Stimulated activated CD4-positive, alpha-beta T cell treated with anti-CD3 and anti-CD28 coated beads, Interleukin-4, amount 100 ng/mL, for 48 hours (primary cell): ENCODE measurements at regions not wholly inside any gene's neighbourhood (a gene's known extent, or its start where the extent isn't known, plus 50 kb on each side); places are given as distances from the start of the nearest gene placed in this dataset.
"Not testable (repeated sequence)": the region's sequence is repeated elsewhere in the genome, so short reads cannot be mapped to it uniquely, and the experiment has no call there.

ENCODE experiments used
- DNase-seq, 2 donors: peaks; one replicate each; pipeline ENCODE4 v3.0.0-alpha.2; 2020; ENCODE audit warnings: low read depth in 2 of 2

GRCh38 chr10:33477291-33478088, 143.0 kb upstream of the NRP1 start:
- DNase-seq = no peak

DNA sequence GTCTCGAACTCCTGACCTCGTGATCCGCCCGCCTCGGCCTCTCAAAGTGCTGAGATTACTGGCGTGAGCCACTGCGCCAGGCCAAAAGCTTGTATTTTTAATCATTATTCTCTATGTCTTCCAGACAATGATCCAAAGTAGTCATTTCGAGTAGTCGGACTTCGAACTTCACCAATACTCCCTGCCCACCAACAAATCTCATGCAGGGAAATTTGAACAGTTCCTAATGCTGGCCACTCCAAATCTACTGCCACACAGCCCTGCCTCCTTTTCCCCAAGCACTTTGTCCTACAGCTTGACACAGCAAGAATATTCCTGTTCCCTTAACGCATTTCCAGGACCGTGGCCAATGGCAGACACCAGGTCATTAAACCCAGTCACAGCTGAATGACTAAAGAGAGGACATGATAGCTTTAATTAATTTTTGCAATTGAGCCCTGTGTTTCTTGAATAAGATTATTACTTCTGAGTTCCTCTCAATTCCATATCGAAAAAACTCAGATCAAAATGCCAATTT, 142.3 kb upstream of the NRP1 start:
- DNase-seq = no peak

DNA sequence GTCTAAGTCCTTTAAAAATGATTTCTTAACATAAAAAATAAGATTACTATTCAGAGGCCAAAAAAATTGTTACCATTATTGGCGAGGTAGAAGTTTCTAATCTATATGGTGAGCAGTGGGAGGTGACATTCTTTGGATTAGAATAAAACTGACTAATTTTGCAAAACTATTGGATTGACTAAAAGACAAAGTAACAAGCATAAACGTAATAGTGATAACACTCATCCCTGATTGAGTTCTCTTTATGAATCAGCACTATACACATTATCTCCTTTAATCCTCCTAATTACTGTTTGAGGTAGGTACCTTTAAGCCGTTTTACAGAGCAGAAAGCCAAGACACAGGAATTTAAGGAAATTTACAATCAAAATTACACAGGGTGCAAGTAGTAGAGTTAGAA, 139.2 kb upstream of the NRP1 start:
- DNase-seq = no peak

GRCh38 chr10:33468006-33468405, 133.5 kb upstream of the NRP1 start:
- DNase-seq = not testable (repeated sequence)

DNA sequence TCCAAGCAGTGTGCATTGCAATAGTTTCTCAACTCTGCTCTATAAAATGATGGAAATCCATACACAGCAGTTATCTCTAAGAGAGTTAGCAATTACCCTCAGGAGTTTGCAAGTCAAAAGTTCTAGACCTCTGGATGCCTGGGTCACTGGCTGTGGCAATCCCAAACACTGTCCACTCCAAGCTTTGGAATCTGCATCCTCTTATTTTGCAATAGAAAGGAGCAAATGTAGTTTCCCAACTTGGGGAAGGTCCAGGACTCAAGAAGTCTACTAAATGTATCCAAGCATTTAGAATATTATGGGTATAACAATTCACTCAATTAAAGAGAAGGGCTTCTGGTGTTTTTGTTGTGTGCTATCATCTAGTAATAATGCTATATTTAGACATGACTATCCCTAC, 131.3 kb upstream of the NRP1 start:
- DNase-seq = no peak

- DNase-seq = no peak
Measured at GRCh38 chr10:33463011-33463410, 128.5 kb upstream of the NRP1 start.

GRCh38 chr10:33461295-33461640, 126.8 kb upstream of the NRP1 start:
- DNase-seq = no peak

DNA sequence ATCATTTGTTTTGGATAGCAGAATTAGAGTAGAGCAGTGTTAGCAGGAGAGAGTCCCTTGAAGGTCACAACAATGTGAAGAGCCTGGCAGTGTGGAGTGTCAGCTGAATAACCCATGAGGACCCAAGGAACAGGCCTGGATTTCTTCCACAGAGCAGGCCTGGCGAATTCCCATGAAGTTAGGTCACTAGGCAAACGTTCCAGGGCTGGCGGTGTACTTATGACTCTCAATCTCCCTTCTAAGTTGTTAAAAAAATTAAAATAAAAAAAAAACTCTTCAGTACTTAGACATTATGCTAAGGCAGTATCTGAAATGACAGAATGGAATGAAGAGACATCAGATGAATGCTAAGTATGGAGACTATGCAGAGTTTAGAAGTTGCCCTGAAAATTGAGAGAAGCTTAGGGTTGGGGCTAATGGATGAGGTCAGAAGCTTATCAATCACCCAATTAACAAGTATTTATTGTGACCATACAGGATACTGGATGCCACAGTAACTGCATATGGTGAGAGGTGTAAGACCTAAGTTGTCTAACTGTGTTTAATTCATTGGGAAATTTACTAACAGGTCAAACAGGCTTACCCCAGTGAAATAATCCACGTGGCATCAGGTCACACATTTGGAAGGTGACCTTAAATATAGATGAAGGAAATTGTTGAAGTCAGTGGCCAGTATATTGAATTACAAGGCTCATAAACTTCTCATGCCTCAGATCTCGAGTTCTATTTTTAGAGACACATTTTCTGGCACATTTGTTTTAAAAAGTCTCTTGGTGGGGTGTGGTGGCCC, 126.2 kb upstream of the NRP1 start:
- no peak for DNase-seq

DNA sequence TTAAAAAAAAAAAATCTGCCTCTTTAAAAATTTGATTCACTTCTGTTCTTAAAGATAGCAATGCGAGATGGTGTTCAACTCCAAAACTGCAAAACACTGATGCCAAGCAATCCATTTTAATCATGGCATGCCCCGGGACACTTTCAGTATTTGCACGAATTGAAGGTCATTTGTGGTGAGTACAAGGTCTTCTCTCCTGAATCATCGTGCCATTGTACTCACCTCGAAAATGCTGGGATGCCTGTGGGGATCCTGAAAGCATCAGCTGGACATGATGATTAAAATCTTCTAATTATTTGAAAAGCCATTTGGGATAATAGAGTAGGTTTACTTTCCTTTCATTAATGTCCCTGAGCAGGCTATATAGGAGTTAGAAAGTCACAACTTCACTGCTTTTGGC, 125.1 kb upstream of the NRP1 start:
- DNase-seq = no peak

DNA sequence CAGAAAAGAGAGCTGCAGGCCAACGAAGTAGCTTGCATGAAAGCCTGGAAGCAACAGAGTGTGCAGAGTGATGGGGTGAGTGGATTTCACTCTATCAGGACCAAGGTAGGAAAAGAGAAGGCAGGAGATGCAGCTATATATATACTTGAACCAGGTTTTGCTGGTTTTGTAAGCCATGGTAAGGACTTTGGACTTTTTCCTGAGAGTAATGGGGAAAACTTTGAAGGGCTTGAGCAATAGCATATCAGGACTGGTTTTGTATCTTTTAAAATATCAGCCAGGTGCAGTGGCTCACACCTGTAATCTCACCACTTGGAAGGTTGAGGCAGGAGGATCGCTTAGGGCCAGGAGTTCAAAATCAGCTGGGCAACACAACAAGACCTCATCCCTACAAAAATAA, 120.6 kb upstream of the NRP1 start:
- no peak for DNase-seq

DNA sequence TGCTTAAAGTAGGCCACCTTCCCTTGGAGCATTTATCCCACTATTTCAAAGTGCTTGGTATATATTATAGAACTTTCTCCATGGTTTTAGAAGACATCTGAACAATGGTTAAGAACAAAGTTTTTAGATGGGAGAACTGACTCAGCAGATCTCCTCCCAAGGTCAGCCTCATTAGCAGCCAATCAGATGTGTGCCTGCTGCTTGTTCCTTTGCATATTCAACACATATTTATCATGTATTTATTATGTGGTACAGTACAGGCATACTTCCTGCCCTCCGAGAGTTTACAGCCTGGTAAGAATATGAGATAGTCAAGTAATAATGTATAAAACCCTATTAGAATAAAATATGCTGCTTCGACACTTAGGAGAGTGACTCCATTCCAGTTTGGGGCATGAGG, 120.1 kb upstream of the NRP1 start:
- DNase-seq = no peak

DNA sequence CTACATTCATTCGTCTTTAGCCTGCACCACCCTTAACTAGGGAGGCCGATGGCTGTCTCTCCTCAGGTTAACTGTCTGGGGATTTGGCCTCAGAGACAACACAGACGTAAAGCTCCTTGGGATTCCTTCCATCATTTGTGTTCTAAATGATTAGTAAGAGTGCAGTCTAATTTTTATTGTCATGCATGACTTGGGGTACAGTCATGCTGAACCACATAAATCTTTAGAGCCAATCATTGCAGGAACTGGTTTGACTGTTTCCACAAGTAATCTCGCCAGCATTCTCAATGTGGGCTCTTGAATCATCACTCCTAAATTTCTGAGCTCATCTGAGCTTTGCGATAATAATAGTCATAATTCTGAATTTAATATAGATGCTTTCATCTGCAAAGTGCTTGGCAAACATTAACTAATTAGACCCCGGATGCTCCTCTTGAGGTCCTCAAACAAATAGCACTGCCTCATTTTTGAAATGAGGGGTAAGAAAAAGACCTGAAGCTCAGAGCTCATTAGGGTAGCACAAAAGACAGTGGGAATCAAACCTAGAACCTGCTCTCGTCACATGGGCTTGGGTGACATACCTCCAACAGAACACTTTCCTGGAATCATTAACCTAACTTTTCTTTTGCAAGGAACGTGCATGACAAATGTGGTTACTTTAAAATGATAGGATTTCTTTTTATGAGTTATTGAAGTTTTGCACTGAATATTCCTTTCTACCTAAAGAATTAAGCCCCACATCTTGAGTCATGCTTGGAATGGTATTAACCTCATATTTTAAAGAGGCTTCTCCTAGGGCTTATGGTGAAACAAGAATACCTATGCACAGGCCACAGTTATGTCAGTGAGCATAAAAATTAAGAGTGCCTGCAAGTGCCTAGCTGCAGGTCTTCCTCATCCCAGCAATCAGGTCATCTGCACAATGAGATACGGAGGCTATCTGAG, 118.9 kb upstream of the NRP1 start:
- no peak for DNase-seq

- DNase-seq = no peak
Measured at GRCh38 chr10:33448421-33449140, 114.1 kb upstream of the NRP1 start.

DNA sequence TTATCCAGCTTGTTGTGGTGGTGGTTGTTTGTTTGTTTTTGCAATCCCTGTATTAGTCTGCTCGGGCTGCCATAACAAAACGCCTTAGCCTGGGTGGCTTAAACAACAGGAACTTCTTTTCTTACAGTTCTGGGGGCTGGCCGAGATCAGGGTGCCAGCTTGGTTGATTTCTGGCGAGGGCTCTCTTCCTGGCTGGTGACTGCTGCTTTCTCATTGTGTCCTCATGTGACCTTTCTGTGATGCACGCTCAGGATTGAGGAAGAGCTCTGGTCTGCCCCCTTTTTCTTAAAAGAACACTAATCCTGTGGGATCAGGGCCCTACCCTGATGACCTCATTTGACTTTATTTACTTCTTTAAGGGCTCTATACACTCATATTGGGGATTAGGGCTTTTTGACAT, 107.1 kb upstream of the NRP1 start:
- no peak for DNase-seq

- DNase-seq = no peak
Measured at GRCh38 chr10:33434933-33435332, 100.5 kb upstream of the NRP1 start.

GRCh38 chr10:33428682-33429081, 94.2 kb upstream of the NRP1 start:
- no peak for DNase-seq

- no peak for DNase-seq
Measured at GRCh38 chr10:33423154-33423529, 88.7 kb upstream of the NRP1 start.

GRCh38 chr10:33422471-33423153, 88.1 kb upstream of the NRP1 start:
- DNase-seq = no peak

DNA sequence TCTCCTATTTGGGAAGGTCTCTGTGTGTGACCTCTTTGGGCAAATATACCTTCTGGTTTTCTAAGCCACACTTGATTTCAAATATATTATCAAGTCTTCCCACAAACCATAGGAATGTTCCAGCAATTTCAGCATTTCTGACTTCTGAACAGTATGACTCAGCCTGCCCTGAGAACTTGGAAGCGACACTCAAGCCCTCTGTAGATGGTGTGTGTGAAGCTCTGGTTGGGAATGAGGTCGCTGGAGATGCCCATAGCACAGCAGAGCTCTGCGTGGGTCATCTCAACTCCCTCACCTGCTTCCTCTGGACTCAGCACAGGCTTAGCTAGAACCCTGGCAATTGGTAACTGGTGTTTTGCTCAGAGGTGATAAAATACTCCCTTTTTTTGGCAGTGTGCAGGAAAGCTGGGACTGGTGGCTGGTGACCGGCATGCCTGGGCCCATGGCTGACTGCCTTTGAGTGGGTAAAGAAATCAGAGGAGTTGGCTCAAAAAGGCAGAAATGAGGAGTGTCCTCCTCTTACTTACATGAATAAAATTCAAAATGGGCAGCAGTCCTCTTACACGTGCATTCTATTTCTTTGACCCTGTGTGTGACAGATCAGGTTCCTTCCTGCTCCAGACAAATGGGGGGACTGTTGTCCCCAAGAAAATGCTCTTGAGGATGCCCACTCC, 87.5 kb upstream of the NRP1 start:
- no peak for DNase-seq

DNA sequence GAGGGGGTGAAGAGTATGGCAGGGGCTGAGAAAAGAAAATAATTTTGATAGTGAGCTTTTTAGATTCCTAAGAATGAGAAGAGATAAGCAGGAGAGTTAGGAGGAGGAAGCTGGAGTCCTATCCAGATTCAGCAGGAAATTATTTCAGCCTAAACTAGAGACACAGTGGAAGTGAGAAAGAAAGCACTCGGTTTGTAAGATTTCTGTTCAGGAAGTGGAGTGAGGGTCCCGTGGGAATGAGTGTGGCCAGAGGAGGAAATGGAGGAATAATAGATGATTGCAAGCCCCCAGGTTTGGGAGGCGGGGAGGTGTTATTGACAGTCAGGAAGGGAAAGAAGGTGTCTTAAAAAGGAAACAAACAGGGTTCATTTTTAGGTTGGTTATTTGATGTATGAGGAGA, 84.8 kb upstream of the NRP1 start:
- no peak for DNase-seq
